Epithelial cell of proximal tubule (primary cell): ENCODE measurements at regions not wholly inside any gene's neighbourhood (a gene's known extent, or its start where the extent isn't known, plus 50 kb on each side); places are given as distances from the start of the nearest gene placed in this dataset.

Source experiments
- DNase-seq: peaks from one replicate; pipeline ENCODE4 v3.0.0-alpha.2; 2011; ENCODE audit warnings: low read depth
- H3K4me3 ChIP-seq: 2 replicates; pipeline ENCODE4 v1.5.1; 2011; ENCODE audit warnings: low read depth, mild to moderate bottlenecking, low read length
- CTCF ChIP-seq: conservative IDR thresholded peaks from 2 replicates; pipeline ENCODE4 v1.5.1; 2012; ENCODE audit warnings: low read depth, mild to moderate bottlenecking, low read length

GRCh38 chr6:8335896-8336295, 99.4 kb downstream of the SLC35B3 start:
- H3K4me3 ChIP-seq = no peak overlapping the region
- DNase-seq = no peak
- no peak for TF ChIP-seq CTCF

- DNase-seq = no peak
- no peak for TF ChIP-seq CTCF
- no peak overlapping the region for H3K4me3 ChIP-seq
These were observed 100.0 kb downstream of the SLC35B3 start for GRCh38 chr6:8335381-8335780.

GRCh38 chr6:8334113-8334512, 101.2 kb downstream of the SLC35B3 start:
- DNase-seq = no peak
- TF ChIP-seq CTCF = no peak

GRCh38 chr6:8329562-8329961, 105.8 kb downstream of the SLC35B3 start:
- H3K4me3 ChIP-seq = no peak overlapping the region
- no peak for TF ChIP-seq CTCF
- DNase-seq = no peak

More at GRCh38 chr6:8334113-8334512, 101.2 kb downstream of the SLC35B3 start:
- no peak overlapping the region for H3K4me3 ChIP-seq

- DNase-seq = no peak
- no peak for TF ChIP-seq CTCF
- no peak overlapping the region for H3K4me3 ChIP-seq
These were observed 109.6 kb downstream of the SLC35B3 start for GRCh38 chr6:8325743-8326142.

- TF ChIP-seq CTCF = no peak
- H3K4me3 ChIP-seq = no peak overlapping the region
- no peak for DNase-seq
These were observed 112.7 kb downstream of the SLC35B3 start for GRCh38 chr6:8322659-8323058.

- no peak overlapping the region for H3K4me3 ChIP-seq
- no peak for TF ChIP-seq CTCF
- no peak for DNase-seq
These were observed 113.5 kb downstream of the SLC35B3 start for GRCh38 chr6:8321671-8322404.
